ENCODE measurements at regions not wholly inside any gene's neighbourhood (a gene's known extent, or its start where the extent isn't known, plus 50 kb on each side); places are given as distances from the start of the nearest gene placed in this dataset.
"Not testable (repeated sequence)": the region's sequence is repeated elsewhere in the genome, so short reads cannot be mapped to it uniquely, and the experiment has no call there.

DNA sequence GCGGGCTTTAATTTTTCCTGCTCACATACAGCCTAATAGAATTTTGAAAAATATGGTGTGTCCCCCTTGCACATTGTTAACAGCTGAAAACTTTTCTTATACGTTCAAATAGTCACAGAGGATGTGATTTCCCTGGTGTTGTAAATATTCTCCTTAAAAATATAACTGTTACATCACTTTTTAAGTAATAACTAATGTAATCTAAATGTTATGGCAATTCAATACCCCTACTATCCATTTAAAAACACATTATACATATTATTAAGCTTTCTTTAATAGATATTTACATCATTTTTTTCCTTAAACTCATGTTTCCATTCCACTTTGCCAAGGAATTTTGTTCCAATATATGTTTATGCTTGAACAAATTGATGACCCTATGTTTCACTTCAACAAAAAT is 85.5 kb upstream of the S1PR1 start:
- no peak for DNase-seq

DNA sequence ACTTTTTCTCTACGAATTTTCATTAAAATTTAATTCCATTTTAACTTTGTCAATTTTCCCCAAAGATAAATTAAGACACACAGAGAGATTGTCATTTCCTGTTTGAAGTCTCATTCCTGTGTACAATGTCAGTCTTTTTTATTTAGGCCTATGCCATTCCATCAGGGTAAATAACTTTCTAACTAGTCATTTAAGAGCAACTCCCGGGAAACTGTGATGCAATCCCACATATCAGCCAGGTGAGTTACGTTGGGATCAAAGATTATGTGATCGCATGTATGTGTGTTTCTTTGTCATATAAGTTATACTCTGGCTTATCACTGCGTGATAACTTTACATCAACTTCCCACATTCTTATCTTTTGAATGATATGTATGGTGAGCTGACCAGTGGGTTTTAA is 86.1 kb upstream of the S1PR1 start:
- DNase-seq = no peak

DNA sequence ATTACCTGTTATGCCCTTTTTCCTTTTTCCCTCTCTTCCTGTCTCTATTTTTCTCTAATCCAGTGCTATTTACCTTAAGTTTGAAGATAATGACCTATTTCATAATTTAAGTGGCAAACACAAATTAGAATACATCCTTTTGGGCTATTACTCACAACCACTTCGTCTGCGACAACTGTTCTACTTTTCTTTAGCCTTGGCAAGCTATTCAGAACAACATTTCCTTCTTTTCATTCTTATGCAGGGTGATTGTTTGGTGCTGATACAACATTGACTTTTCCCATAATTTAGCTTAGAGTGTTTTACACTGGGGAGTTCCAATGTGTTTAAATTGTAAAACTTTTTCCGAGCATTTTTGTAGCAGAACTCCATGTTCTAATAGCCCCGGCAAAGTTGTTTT is 86.6 kb upstream of the S1PR1 start:
- no peak for DNase-seq

DNA sequence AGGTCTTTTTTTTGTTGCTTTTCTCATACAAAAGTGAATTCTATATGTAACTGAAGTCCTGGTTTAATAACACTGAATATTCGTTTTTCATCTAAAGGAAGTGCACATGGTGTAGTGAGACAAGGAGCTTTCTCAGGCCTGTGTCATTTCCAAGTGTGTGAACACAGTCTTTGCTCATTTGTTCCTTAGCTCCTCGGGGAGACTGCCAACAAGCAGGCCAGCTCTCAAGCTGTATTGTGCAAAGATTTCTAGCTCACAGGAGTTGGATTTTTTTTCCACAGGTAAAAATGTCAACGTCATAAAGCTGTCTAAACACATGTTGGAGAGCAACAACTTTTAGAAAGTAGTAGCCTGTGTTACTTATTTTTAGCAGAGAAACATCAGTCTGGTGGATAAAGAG is 87.8 kb upstream of the S1PR1 start:
- DNase-seq = peak in 1 of 2 experiments; percentile 31

DNA sequence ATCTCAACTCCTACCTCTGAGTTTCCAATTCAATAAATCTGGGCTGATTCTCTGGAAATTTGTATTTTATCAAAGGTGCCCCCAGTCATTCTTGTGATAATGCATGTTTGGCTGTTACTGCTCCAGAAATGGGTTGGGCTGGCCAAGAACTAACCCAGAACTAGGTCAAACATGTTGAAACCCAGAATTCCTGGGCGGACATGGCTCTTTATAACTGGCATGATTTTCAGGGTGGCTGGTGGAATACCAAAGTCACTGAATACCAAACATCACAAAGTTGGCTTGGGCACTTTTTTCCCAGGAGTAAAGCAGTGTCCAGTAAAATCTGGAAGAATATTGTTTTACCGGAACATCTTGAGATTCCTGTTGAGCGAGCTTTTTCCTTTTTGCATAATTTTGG is 89.4 kb upstream of the S1PR1 start:
- DNase-seq = no peak

DNA sequence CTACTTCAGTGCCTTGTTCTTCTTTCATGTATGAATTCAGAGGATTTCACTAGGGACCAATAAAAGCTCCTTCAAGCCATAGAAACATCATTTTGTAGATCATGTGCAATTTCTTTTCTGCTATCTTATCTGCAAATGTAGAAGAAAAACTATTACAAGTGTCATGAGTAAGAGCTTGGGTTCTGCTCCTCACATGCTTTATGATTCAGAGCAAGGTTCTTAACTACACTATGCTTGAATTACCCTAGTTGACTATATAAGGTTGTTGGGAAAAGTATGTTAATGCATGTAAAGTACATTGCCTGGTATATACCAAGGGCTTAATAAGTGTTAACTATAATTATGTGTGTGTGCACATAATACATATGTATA is 91.4 kb upstream of the S1PR1 start:
- no peak for DNase-seq

DNA sequence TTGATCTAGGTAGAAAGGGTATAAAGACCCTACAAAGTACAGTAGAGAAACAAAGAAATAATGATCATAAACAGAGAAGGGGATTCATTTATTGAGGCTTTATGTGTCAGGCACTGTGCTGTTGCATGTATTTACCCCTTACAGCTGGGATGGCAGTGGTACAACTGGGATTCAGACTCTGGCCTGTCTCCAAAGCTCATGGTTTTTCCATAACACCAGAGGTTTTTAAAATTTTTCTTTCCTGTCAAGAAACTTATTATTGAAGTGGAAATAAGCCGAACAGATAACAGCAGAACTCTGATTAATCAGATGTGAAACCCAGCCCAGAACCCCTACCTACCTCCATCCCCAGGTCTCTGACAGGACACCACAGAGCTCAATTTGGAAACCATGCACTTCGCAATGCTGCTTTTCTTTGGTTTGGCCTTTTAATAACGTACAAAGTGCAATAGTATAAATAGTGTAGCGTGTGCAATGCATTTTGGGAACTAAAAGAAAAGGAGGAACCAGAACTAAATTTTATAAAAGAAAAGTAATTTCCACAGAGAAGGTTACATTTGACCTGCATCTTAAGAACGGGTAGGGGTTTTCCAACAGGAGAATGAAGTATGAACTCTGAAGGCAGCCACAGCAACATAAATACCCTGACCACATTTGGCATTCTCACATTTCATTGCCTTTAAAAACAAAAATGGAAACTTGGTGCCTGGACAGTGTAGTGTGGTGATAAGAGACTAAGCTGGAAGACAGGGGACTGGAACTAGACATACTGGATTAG is 92.0 kb upstream of the S1PR1 start:
- DNase-seq = no peak

DNA sequence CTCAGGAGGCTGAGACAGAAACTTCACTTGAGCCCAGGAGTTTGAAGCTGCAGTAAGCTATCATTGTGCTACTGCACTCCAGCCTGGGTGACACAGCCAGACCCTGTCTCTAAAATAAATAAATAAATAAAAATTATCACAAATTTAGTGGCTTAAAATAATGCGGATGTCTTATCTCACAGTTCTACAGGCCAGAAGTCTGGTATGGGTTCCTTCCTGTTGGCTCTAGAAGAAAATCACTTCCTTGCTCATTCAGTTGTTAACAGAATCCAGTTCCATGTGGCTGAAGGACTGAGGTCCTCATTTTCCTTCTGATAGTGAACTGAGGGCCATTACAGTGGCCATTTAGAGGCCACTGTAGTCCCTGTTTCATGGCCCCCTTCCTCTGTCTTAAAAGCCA is 94.6 kb upstream of the S1PR1 start:
- no peak for DNase-seq

DNA sequence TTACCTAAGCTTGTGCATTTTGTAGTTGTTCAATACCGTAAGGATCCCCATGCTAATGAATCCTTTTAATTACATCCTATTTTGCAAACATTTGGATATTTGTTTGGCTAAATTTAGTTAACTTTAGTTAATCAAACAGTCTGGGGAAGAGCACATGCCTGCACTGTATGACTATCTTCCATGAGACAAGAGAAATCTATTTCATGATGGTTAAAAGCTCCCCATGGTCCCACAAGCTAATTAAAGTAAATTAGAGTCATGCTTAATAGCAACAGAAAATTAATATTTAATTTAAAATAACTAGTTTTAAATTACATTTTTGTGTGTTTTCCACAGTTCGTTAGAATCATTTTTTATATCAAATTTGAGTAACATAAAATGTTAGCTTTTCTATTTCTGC is 95.4 kb upstream of the S1PR1 start:
- DNase-seq = no peak

DNA sequence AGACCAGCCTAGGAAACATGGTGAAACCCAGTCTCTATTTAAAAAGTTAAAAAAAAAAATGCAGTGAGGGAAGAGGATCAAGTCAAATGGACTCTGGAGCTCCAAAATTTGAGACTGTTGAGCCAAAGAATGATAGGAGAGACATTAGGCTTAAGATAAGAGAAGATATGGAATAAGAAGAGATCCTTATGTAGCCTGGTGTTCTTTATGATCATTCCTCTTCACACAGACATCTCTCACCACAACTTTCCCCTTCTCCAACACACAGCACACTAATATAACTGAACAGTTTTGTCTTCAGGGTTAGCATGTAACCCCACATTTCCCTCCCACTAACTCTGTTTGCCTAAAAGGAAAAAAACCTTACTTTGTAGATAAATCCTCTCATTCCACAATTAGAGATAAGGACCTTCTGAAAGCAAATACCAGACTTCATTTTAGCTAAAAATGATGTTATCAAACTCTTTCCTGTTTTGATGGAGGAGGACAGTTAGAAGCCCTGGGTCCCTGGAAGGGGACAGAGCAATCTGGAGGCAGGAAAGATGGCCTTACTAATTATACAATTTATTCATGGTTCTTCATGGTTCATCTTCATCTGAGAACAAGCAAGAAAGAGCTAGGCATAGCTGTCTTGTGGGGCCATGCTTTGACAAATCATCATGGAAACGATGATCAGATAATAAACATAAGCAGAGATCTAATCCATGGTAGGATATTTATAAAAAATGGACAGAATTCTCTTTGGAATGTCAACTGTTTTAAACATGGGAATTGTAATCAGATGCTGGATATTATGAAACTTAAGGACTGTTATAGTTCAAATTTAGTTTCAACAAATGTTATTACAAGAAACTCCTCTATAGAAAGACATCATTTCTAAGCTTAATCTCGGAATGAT is 96.7 kb upstream of the S1PR1 start:
- DNase-seq = no peak

DNA sequence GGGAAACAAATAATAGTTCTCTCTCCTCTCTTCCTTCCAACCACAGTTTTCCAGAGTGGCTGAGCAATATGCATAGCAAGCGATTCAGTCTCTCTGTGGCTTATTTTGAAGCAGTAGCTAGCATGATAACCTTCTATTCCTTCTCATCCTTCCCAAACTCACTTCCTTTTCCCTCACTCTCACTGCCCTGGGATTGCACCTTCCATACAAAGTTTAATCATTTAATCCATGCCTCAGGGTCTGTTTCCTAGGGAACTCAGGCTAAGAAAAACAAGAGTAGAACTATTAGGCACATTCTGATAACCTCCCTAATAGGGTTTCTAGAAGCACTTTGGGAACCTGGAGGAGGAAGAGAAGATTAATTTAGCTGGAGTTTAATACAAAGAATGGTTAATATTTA is 97.7 kb upstream of the S1PR1 start:
- DNase-seq = no peak

DNA sequence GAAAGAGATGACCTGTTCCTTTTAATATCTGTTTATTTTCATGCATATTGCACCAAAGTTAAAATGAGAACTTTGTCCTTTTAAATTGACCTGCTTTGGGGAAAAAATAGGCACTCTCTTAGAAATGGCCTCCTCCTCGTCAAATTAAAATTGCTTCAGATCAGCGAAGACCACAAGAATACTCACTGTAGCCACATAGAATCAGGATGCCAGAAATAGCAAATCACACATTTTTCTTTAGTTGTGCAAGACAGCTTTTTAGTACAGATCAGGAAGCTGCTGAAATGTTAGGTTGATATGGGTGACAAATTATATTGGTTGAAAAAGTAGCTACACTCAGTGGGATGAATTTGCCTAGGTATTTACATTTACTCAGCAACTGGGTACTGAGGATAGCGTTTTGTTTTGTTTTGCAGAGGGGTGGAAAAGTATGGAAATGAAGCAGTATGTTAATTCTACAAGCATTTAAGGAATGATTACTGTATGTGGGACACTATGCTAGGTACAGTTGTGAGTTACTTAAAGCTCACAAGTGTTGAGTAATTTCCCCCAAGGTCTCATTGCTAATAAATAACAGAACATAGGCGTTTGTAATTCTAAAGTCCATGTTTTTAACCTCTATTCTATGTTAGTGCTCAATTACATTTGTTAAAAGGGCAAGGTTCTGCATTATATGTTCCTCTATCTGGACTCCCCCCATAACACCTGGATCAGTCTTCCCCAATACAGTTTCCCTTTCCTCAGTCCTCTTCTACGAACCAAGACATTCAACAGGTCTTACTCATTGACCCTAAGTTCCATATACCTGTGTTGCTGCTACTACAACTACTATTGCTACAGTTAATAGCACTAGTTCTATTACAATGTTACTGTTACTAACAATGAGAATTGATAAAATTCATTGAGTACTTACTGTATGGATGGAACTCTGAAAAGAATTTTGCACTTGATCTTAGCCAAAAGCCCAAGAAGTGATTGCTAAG is 99.4 kb upstream of the S1PR1 start:
- DNase-seq = no peak

DNA sequence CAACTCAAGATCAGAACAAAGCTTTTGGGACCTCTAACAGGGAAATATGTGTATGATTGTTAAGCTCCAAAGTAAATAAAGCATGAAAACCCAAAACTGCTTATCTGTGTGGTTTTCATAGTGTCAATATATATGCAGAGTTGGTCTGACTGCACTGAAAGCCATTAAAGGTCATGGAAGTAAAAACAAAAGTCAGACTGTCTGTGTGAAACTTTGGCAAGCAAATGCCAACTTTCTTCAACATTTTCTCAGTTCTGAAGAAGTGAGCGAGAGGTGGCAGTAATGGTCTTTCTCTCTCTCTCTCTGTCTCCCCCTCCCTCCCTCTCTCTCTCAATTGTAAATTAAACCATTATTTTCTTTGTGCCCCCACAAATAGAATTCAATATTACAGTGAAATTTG is 100.1 kb upstream of the S1PR1 start:
- DNase-seq = no peak

DNA sequence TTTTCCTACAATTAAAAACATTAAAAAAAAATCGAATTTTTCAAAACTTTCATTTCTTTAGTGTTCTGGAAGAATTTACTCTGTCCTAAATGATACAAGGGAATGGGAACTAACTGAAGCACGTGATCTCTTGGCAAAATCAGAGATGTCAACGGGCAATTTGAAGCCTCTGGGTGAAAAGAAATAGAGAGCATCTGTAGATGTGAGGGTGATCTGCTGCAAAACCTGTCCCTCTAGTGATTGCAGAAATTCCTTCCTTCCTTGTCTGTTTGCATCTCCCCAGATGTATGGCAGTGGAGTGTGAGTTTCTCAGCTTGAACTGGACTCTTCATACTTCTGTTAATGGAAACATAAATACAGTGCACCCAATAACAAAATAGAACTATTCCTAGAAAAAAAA is 100.5 kb upstream of the S1PR1 start:
- no peak for DNase-seq

DNA sequence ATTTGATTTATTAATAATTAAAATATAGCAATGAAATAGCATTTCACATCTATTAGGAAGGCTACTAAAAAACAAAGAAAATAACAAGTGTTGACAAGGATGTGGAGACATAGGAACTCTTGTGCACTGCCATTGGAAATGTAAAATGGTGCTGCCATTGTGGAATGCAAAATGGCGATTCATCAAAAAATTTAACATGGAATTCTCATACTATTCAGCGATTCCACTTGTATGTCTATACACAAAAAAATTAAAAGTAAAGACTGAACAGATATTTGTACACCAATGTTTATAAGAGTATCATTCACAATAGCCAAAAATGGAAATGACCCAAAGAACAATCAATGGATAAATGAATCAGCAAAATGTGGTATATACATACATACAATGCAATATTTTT is 101.3 kb upstream of the S1PR1 start:
- no peak for DNase-seq

DNA sequence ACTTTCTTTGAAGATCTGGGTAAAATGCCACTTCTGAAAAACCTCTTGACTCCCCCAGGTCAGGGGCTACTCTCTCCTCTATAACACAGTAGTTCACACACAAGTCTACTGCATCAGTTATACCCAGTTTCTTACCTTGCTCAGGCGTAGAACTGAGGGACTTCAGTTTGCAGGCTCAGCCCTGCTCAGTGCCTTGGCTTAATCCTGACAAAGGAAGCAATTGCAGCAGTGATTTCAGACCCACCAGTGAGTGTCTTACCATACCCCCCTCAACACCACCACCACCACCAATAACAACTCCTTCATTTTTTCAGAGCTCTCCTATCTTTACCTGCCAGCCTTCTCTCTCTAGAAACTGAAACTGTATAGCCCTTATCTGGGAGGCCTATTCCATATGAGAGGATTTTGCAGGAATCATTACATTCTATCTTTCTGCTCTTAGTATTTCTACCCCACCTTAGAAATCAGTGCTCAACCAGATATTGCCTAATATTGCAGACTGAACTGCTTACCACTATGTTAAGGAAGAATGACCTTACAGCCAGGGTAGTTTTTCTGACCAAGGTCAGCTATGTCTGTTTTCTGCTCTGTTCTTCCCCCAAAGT is 105.5 kb upstream of the S1PR1 start:
- DNase-seq = no peak

DNA sequence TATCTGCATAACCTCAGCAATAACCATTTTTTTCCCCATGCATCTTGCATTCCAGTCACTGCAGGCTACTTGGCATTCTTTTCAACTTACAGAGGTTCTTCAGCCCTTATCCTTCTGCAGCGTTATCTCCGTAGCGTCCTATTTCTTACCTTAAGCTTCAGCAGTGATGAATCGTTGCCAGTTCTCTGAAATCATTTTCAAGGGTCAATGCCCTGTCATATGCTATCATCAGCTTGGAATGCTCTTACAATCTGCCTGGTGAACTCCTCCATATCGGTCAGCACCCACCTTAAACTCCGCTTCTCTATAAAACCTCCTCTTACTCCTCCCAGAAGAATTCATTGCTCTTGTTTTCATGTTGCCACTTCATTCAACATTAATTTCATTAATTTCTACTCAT is 105.1 kb upstream of the DPH5 start:
- no peak for DNase-seq

DNA sequence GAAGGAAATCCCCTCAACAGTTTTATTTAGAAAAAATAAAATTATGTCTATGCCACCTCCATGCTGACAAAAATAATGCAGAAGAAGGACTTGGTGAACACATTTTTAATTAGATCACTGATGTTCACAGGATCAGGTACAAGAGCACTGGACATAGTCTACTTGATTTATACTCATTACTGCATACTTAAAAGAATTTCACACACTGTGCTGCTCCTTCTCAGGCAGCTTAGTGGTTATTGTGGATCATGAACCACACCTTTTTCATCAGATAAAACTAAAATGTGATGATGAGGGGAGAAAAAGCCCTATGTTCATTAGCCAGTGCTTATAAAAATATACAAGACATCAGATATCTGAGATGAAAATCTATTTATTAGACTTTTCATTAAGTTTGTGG is 103.3 kb upstream of the DPH5 start:
- DNase-seq = no peak

DNA sequence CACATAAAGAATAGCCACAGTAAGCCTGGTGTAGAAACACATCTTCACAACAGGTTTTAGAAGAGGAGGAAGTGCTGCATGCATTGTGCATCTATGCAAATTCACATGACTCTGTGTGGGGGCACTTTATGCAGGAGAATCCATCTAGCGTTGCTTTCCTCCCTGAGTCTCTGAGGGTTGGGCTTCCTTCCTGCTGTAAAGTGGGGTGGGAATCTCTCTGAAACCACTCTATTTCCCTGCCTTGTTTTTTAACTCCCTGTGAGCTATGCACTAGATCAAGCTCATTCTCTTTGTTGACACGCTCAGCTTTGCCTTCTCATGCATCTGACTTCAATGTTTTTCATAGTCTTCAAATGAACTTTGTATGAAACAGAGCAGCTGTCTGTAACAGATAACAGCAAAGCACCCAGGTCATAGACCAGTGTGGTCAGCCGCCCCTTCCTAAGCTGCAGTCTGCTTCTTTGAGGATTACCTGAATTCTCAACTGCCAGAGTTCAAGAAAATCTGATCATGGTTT is 102.7 kb upstream of the DPH5 start:
- no peak for DNase-seq

DNA sequence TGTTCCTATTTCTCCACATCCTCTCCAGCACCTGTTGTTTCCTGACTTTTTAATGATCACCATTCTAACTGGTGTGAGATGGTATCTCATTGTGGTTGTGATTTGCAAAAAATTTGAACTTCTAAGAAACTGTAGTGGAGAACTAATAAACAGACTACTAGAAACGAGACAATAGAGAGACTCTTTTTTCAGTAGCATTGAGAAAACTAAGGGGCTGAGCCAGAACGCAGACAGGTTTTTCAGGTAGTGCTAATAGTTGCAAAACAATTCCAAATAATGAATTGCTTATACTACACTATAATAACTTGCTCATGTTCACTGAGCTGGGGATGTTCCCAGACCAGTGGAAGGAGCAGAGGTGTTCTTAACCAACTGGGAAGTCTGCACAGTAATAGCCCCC is 98.8 kb upstream of the DPH5 start:
- DNase-seq = no peak

DNA sequence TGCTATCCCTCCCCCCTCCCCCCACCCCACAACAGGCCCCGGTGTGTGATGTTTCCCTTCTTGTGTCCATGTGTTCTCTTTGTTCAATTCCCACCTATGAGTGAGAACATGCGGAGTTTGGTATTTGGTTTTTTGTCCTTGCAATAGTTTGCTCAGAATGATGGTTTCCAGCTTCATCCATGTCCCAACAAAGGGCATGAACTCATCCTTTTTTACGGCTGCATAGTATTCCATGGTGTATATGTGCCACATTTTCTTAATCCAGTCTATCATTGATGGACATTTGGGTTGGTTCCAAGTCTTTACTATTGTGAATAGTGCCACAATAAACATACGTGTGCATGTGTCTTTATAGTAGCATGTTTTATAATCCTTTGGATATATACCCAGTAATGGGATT is 98.3 kb upstream of the DPH5 start:
- not testable (repeated sequence) for DNase-seq

DNA sequence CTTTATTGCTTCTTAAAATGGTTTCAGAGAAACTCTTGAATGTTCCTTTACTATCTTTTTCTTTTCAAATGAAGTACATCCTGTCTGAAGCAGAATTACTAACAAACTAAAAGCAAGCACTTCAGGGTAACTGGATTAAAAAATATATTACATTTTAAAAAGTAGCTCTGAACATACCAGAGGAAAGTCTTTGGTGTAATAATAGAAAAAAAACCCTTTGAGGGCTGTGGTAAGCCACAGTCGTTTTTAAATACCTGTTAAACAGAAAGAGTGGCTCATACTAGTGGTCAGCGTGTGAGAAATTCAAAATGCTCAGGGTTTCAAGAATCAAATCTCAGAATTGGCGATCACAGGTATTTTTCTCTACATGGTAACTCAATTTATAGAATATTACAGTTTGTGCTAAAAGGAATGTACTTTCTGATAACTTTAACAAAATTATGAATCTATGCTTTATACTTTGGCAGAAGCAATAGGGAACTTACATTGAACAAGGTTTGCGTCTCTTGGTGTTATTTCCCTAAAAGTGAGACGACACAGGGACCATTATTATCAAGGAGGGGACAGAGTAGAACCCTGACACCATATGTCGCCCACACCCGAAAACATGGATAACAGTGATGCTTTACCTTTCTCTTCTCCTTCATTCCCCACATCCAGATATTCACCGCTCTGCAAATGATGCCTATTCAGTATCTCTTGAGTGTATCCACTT is 97.0 kb upstream of the DPH5 start:
- no peak for DNase-seq

Measured in NCI-H446 (cell line).